ENCODE measurements at regions not wholly inside any gene's neighbourhood (a gene's known extent, or its start where the extent isn't known, plus 50 kb on each side); places are given as distances from the start of the nearest gene placed in this dataset.

- Histone ChIP-seq H3K27ac (peak overlapping the region; percentile 9), H3K36me3 (no peaks in the 10 kb centered on the region), H3K4me1 (no peaks in the 10 kb centered on the region), H3K9me3 (no peaks in the 10 kb centered on the region), H3K4me3 (no peak overlapping the region), H3K9ac (ENCODE audit: low read depth in 2 of 2, low read length in 2 of 2) (no peak overlapping the region), H3K27me3 (no peaks in the 10 kb centered on the region)
- intact Hi-C loops (cut with DNase I): no loop called here
- TF ChIP-seq CTCF (IDR thresholded peaks at IDR 0.05): no peak
- DNase-seq: peak; percentile 24
Measured at GRCh38 chr12:92403210-92404175, 257.8 kb upstream of the BTG1 start.

- H3K27me3 ChIP-seq: no peaks in the 10 kb centered on the region
- H3K9me3 ChIP-seq: no peaks in the 10 kb centered on the region
- H3K4me3 ChIP-seq: no peak overlapping the region
- H3K9ac ChIP-seq (ENCODE audit: low read depth in 2 of 2, low read length in 2 of 2): no peak overlapping the region
- no peak for TF ChIP-seq CTCF (IDR thresholded peaks at IDR 0.05)
- H3K27ac ChIP-seq: no peak overlapping the region
- no peaks in the 10 kb centered on the region for H3K4me1 ChIP-seq
- DNase-seq: no peak
- H3K36me3 ChIP-seq: no peaks in the 10 kb centered on the region
- intact Hi-C loops (cut with DNase I): no loop called here
Measured at GRCh38 chr12:92402415-92402814, 256.8 kb upstream of the BTG1 start.

- no peak overlapping the region for H3K9ac ChIP-seq (ENCODE audit: low read depth in 2 of 2, low read length in 2 of 2)
- intact Hi-C loops (cut with DNase I): no loop called here
- H3K9me3 ChIP-seq: no peaks in the 10 kb centered on the region
- no peak for DNase-seq
- H3K36me3 ChIP-seq: no peaks in the 10 kb centered on the region
- no peaks in the 10 kb centered on the region for H3K27me3 ChIP-seq
- no peak for TF ChIP-seq CTCF (IDR thresholded peaks at IDR 0.05)
- H3K4me1 ChIP-seq: no peaks in the 10 kb centered on the region
- H3K4me3 ChIP-seq: no peak overlapping the region
- no peak overlapping the region for H3K27ac ChIP-seq
Measured at GRCh38 chr12:92400006-92400405, 254.4 kb upstream of the BTG1 start.

GRCh38 chr12:92398565-92399309 is 253.1 kb upstream of the BTG1 start:
- H3K9me3 ChIP-seq: no peaks in the 10 kb centered on the region
- no peak for TF ChIP-seq CTCF (IDR thresholded peaks at IDR 0.05)
- intact Hi-C loops (cut with DNase I): no loop called here
- H3K4me3 ChIP-seq: no peak overlapping the region
- no peaks in the 10 kb centered on the region for H3K4me1 ChIP-seq
- H3K36me3 ChIP-seq: no peaks in the 10 kb centered on the region
- no peak overlapping the region for H3K9ac ChIP-seq (ENCODE audit: low read depth in 2 of 2, low read length in 2 of 2)
- H3K27me3 ChIP-seq: no peaks in the 10 kb centered on the region
- no peak for DNase-seq
- H3K27ac ChIP-seq: peak overlapping the region; percentile 27

GRCh38 chr12:92396647-92397252 is 251.1 kb upstream of the BTG1 start:
- Histone ChIP-seq H3K4me1 (no peaks in the 10 kb centered on the region), H3K9me3 (peaks cover 3% of the 10 kb centered on the region), H3K4me3 (no peak overlapping the region), H3K9ac (ENCODE audit: low read depth in 2 of 2, low read length in 2 of 2) (no peak overlapping the region), H3K36me3 (no peaks in the 10 kb centered on the region), H3K27me3 (no peaks in the 10 kb centered on the region), H3K27ac (no peak overlapping the region)
- no peak for DNase-seq
- intact Hi-C loops (cut with DNase I): no loop called here
- TF ChIP-seq CTCF (IDR thresholded peaks at IDR 0.05): no peak

Measured in colonic mucosa (tissue), 4 donors.